ENCODE measurements at regions not wholly inside any gene's neighbourhood (a gene's known extent, or its start where the extent isn't known, plus 50 kb on each side); places are given as distances from the start of the nearest gene placed in this dataset.

DNA sequence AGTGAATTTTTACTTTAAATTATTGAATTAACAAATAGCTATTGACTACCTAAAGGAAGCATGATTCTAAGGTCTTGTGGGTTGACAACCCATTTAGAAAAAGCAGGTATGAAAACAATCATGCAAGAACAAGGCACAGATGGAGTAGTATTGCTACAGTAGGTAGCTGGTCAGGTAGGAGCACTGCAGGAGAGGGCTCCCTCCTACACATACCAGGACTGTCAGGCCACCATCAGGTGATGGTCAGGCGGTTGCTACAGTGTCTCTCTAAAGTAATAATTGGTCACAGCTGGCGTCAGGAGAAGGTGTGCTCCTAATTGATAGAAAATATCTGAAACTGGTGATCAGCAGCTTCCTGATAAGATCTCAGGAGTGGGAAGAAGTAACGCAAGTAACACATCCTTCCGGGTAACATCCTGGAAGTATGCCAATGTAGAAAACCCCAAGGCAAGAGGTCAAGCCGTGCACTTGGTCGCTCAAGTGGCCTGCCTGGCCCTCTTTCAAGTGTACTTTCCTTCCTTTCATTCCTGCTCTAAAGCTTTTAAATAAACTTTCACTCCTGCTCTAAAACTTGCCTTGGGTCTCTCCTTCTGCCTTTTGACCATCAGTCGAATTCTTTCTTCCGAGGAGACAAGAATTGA lies 486.5 kb downstream of the TMEM114 start:
- no peaks in the 10 kb centered on the region for H3K27me3 Mint-ChIP-seq
- no peak overlapping the region for H3K27ac Mint-ChIP-seq
- no peaks in the 10 kb centered on the region for H3K36me3 Mint-ChIP-seq (ENCODE audit: insufficient read depth)
- H3K4me3 Mint-ChIP-seq (ENCODE audit: low read depth) = no peak overlapping the region
- no peaks in the 10 kb centered on the region for H3K4me1 Mint-ChIP-seq (ENCODE audit: low read depth)
- TF ChIP-seq CTCF (IDR thresholded peaks at IDR 0.05; ENCODE audit: unreplicated experiment) = no peak
- no peak for DNase-seq (ENCODE audit: low spot score, unreplicated experiment)
- no peaks in the 10 kb centered on the region for H3K9me3 Mint-ChIP-seq (ENCODE audit: low read depth)

DNA sequence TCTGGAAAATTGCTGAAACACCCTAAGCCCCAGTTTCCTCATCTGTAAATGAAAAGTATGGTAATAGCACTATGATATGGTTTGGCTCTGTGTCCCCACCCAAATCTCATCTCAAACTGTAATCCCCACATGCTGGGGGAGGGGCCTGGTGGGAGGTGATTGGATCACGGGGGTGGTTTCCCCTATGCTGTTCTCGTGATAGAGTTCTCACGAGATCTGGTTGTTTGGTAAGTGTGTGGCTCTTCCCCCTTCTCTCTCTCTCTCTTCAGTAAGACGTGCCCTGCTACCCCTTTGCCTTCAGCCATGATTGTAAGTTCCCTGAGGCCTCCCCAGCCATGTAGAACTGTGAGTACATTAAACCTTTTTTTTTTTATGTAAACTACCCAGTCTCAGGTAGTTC lies 490.7 kb downstream of the TMEM114 start:
- peaks cover 2% of the 10 kb centered on the region for H3K4me1 Mint-ChIP-seq (ENCODE audit: low read depth)
- H3K36me3 Mint-ChIP-seq (ENCODE audit: insufficient read depth) = no peaks in the 10 kb centered on the region
- H3K27ac Mint-ChIP-seq = no peak overlapping the region
- H3K4me3 Mint-ChIP-seq (ENCODE audit: low read depth) = no peak overlapping the region
- no peaks in the 10 kb centered on the region for H3K27me3 Mint-ChIP-seq
- no peak for TF ChIP-seq CTCF (IDR thresholded peaks at IDR 0.05; ENCODE audit: unreplicated experiment)
- peaks cover 3% of the 10 kb centered on the region for H3K9me3 Mint-ChIP-seq (ENCODE audit: low read depth)
- DNase-seq (ENCODE audit: low spot score, unreplicated experiment) = no peak

DNA sequence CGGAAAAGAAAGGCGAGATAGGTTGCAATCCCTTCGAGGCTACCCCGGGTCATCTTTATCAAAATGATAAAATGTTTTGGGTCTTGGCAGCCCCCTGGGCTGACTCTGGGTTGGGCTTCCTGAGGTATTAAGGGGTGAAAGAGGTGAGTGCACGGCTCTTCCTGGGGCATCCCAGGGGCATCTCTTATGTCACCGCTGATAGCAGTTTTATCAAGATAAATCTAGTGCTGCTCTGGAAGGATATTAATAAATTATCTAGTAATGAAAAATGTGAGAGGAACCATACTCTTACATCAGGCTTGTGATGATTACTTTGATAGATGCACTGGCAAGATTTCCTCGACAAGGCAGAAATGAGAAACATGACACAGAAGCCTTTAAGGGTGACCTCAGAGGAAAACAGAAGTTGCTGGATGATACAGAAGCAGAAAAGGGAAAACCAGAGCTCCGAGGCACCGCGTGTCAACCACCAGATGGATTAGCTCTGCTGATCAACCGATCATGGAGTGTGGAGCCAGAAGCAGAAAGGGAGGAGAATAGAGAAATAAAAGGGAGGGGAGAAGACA lies 491.3 kb downstream of the TMEM114 start:
- no peak overlapping the region for H3K4me3 Mint-ChIP-seq (ENCODE audit: low read depth)

DNA sequence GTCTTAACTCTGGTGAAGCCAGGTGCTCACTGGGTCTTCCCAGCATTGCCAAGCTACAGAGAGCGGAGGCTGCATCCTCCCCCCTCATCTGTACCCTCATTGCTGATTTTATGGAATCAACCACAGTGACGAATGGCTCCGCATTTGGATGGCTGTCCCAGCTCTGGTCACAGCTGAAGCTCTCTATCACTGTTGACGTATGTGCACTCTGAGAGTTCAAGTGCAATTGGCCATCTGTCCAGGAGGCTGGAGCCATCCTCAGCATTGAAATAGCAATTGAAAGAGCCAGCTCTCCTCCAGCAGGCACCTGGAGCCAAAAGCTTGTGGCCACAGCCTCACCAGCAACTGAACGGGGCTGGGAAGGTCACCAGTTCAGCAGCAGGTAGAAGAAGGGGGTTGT lies 494.1 kb downstream of the TMEM114 start:
- TF ChIP-seq CTCF (IDR thresholded peaks at IDR 0.05; ENCODE audit: unreplicated experiment) = no peak

More for the DNA sequence above, 491.3 kb downstream of the TMEM114 start:
- no peak for DNase-seq (ENCODE audit: low spot score, unreplicated experiment)
- Mint-ChIP-seq H3K27me3 (no peaks in the 10 kb centered on the region), H3K36me3 (ENCODE audit: insufficient read depth) (no peaks in the 10 kb centered on the region), H3K9me3 (ENCODE audit: low read depth) (peaks cover 3% of the 10 kb centered on the region), H3K27ac (no peak overlapping the region), H3K4me1 (ENCODE audit: low read depth) (peaks cover 2% of the 10 kb centered on the region)
- TF ChIP-seq CTCF (IDR thresholded peaks at IDR 0.05; ENCODE audit: unreplicated experiment) = no peak

GRCh38 chr16:8094696-8095095 lies 495.6 kb downstream of the TMEM114 start:
- no peak for TF ChIP-seq CTCF (IDR thresholded peaks at IDR 0.05; ENCODE audit: unreplicated experiment)
- H3K36me3 Mint-ChIP-seq (ENCODE audit: insufficient read depth) = no peaks in the 10 kb centered on the region

More for the DNA sequence above, 494.1 kb downstream of the TMEM114 start:
- no peak overlapping the region for H3K4me3 Mint-ChIP-seq (ENCODE audit: low read depth)
- H3K9me3 Mint-ChIP-seq (ENCODE audit: low read depth) = peaks cover 3% of the 10 kb centered on the region
- H3K4me1 Mint-ChIP-seq (ENCODE audit: low read depth) = peaks cover 2% of the 10 kb centered on the region
- no peaks in the 10 kb centered on the region for H3K36me3 Mint-ChIP-seq (ENCODE audit: insufficient read depth)
- no peak overlapping the region for H3K27ac Mint-ChIP-seq
- H3K27me3 Mint-ChIP-seq = peaks cover 3% of the 10 kb centered on the region
- DNase-seq (ENCODE audit: low spot score, unreplicated experiment) = no peak

More at GRCh38 chr16:8094696-8095095, 495.6 kb downstream of the TMEM114 start:
- Mint-ChIP-seq H3K9me3 (ENCODE audit: low read depth) (peaks cover 7% of the 10 kb centered on the region), H3K27me3 (peaks cover 7% of the 10 kb centered on the region), H3K4me1 (ENCODE audit: low read depth) (peaks cover 2% of the 10 kb centered on the region), H3K4me3 (ENCODE audit: low read depth) (no peak overlapping the region), H3K27ac (no peak overlapping the region)
- no peak for DNase-seq (ENCODE audit: low spot score, unreplicated experiment)
